Fibroblast of the aortic adventitia (primary cell): ENCODE measurements at regions not wholly inside any gene's neighbourhood (a gene's known extent, or its start where the extent isn't known, plus 50 kb on each side); places are given as distances from the start of the nearest gene placed in this dataset.

Source experiments
- DNase-seq: peaks from one replicate; pipeline ENCODE4 v3.0.0-alpha.2; 2010; ENCODE audit warnings: low read depth
- H3K4me3 ChIP-seq: 2 replicates; pipeline ENCODE4 v1.5.1; 2011; ENCODE audit warnings: low read depth, mild to moderate bottlenecking, control low read depth, low read length, moderate library complexity
- CTCF ChIP-seq: IDR thresholded peaks from 2 replicates; pipeline ENCODE4 v1.5.1; 2011; ENCODE audit warnings: mild to moderate bottlenecking, low read length, control low read depth, inconsistent platforms; ENCODE audit not compliant: insufficient read depth

GRCh38 chr17:22463110-22463850, 771.0 kb downstream of the KCNJ18 start:
- DNase-seq: no peak
- no peak overlapping the region for H3K4me3 ChIP-seq
- TF ChIP-seq CTCF: no peak

GRCh38 chr17:22464041-22464440, 771.7 kb downstream of the KCNJ18 start:
- no peak overlapping the region for H3K4me3 ChIP-seq
- TF ChIP-seq CTCF: no peak
- no peak for DNase-seq

GRCh38 chr17:22467720-22468119, 775.4 kb downstream of the KCNJ18 start:
- no peak overlapping the region for H3K4me3 ChIP-seq
- DNase-seq: no peak
- no peak for TF ChIP-seq CTCF

- no peak overlapping the region for H3K4me3 ChIP-seq
- no peak for DNase-seq
- TF ChIP-seq CTCF: no peak
Measured at GRCh38 chr17:22469101-22469880, 777.0 kb downstream of the KCNJ18 start.

GRCh38 chr17:22469941-22470340, 777.6 kb downstream of the KCNJ18 start:
- no peak for TF ChIP-seq CTCF
- DNase-seq: no peak
- H3K4me3 ChIP-seq: no peak overlapping the region

- TF ChIP-seq CTCF: no peak
- no peak for DNase-seq
- no peak overlapping the region for H3K4me3 ChIP-seq
Measured at GRCh38 chr17:22470411-22471175, 778.3 kb downstream of the KCNJ18 start.
